Stimulated activated CD8-positive, alpha-beta memory T cell treated with anti-CD3 and anti-CD28 coated beads, Interleukin-4, amount 100 ng/mL, for 48 hours (primary cell): ENCODE measurements at regions not wholly inside any gene's neighbourhood (a gene's known extent, or its start where the extent isn't known, plus 50 kb on each side); places are given as distances from the start of the nearest gene placed in this dataset.

Source experiments
- DNase-seq: peaks from one replicate; pipeline ENCODE4 v3.0.0-alpha.2; 2020

DNA sequence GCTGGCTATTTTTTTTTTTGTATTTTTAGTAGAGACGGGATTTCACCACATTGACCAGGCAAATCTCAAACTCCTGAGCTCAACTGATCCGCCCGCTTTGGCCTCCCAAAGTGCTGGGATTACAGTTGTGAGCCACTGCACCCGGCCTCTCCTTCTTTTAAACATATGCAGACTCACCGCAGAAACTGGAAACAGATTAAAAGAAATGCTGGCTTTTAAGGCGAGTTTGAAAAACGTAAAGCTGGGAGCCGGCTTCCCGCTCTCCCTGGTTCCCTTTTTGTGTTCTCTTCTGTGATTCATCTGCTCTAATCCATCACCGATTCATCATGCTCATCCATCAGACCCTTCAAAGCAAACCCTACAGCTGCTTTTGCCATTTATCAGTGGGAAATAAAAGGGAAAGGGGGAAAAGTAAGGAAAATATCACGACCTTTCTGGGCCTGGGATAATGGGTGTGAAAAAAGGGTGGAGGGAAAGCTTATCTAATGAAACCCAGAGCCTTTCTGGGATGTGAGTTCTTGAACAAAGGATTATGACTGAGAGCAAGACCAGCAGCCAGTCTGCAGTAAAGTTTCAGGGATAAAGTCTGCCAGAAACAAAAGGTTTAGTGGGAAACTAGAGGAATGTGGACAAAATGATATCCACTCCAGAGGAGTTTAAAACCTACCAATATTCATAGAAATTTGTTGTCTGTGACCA is 92.3 kb upstream of the LRIG1 start:
- no peak for DNase-seq

DNA sequence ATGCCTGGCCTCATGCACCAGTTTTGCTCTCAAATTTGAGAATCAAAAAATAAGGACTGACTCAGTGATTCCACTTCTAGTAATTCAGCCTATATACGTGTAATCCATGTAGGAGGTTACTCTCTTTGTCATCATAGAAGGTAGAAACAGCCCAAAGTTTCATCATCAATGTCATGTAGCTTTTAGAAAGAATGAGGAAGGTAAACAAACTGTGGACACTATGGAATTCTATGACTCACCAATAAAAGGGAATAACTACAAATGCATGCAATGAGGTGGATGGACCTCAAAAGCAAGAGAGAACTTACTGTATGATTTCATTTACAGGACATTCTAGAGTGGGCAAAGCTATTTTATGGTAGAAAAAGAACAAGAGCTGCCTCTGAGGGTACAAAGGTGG is 93.2 kb upstream of the LRIG1 start:
- no peak for DNase-seq

DNA sequence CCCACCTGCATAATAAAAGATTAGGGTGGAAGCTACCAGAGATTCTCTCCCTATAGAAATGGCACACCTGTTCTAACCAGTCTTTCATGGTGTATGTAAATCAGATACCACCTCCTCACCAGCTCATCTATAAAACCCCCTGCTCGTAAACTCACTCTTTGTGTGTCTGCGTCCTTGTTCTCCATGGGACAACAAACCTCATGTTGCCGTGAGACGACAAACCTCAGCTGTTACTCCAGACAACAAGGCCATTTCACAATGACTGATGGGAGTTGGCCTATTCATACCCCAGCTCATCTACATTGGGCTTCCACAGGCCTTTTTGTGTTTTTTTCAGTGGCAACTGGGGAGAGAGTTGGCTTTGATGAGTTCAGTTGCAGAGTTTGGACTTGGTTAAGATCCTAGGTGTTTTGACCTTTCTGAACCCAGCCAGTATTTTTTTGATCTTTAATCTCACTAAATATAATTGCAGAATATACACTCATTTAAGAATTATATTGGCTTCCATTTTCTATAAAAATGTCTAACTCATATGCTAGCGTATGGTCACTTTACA is 96.6 kb upstream of the LRIG1 start:
- DNase-seq, result no peak

DNA sequence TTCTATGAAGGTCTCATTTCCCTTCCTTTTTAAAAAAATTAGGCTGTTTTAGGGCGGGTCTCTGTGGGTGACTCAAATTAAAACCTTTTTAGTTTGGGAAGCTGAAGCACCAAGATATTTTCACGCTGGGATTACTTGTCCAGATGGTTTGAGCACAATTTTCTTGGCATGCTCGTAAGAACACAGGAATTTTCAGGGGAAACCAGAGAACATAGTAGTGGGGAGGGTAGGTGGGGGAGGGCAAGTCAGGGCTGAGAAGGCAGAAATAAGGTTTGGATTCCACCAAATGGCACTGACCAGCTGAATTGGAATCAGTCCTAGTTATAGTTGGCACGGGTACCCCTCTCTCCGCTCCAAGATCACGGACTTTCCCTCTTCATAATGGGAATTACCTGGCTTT is 97.3 kb upstream of the LRIG1 start:
- DNase-seq, result no peak

DNA sequence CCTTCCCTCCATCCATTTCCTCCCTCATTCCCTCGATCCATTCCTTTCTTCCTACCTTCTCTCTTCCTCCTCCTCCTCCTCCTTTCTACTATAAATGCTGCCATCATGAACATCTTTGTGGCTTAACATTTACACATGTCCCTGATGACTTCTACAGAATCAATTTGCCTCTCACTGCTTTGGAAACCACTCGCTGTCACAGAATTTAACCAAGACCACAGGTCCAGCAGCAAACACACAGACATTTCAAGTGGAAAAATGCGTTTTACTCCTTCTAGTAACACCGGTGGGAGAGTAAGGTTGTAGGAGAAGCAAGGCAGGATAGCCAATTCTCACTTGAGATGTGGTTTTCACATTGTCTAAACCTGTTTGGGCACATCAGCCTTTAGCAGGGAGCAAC is 101.4 kb upstream of the LRIG1 start:
- no peak for DNase-seq

DNA sequence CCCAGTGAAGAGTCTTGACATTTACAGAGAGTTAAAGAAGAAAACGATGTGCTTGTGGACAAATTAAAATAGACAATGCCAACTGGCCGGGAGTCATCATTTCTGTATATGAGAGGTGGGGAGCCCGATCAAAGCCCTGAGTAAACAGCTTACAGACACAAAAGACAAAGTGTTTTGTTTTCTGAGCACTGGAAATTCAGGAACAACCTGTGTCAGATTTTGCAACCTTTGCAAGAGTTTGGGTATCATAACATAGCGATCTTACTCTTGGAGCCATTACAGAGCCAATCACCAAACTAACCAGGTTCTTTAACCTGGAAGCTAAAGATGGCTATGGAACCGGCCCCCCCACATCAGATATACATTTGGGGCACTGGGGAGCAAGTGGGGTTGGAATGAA is 101.9 kb upstream of the LRIG1 start:
- no peak for DNase-seq

DNA sequence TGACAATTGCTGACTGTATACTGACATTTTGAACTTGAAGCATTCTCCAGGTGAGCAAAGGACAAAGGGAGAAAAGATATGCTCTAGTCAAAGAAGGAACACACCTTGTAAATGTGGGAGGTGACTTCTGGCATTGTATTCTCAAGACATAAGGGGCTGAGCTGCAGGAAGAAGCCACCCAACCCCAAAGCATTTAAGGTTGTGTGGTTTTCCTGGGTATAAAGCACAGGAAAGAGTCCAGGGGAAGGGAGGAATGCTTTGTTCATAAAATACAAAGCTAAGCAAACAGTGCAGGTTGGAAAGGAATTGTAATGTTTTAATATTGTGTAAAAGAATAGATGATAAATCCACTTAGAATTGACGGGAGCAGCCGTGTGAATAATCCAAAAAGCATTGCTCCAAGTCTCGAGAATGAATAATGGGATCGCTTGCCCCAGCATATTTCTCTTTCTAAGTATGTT is 102.4 kb upstream of the LRIG1 start:
- DNase-seq, result no peak

DNA sequence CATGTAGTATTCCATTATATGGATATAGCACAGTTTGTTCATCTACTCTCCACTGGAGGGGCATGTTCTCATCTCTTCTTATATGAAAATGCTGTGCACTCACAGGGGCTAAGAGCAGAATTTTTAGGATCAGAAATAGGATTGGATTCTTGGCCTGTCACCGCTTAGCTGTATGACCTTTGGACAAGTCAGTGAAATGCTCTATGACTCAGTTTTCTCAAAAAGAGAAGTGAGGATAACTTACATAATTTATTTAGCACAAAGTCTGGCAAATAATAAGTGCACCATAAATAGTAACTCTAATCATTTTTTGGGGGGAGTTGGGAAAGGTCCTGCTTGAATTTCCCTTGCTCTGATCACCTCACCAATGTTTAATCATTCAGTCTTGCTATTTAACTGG is 103.7 kb upstream of the LRIG1 start:
- no peak for DNase-seq

DNA sequence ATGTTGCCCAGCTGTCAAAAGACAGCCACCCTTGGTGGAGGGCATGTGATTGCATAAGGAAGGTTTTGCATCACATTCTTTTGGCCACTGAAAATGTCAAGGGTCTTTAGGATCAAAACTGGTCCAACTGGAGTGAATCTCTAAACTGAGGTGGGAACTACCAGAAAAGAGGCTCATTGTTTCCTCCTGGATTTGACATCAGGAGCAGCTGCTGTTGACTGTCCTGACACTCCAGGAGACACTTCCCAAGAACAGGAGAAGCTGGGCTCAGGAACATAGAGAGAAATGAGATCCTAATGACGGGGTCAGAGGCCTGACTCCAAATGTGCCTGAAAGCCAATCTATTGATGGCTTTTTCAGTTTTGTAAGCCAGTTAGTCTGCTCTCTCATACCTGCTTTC is 105.3 kb upstream of the LRIG1 start:
- no peak for DNase-seq

DNA sequence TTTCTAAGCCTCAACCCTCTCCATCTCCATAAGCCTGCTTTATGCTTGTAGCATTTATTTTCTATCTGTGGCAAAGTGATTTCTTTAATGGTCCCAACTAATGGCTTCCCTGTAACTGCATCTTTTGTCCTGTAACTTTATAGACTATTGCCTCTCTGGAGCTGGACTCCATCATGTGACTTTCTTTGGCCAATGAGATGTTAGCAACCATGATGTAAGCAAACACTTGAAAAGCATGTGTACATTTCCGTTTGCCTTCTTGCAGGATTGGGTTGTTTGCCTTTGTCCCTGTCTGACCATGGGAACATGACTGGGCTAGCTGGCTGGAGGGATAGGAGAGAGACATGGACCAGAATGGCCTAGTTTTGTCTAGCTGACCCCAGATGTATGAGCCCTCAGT is 106.0 kb upstream of the LRIG1 start:
- no peak for DNase-seq

DNA sequence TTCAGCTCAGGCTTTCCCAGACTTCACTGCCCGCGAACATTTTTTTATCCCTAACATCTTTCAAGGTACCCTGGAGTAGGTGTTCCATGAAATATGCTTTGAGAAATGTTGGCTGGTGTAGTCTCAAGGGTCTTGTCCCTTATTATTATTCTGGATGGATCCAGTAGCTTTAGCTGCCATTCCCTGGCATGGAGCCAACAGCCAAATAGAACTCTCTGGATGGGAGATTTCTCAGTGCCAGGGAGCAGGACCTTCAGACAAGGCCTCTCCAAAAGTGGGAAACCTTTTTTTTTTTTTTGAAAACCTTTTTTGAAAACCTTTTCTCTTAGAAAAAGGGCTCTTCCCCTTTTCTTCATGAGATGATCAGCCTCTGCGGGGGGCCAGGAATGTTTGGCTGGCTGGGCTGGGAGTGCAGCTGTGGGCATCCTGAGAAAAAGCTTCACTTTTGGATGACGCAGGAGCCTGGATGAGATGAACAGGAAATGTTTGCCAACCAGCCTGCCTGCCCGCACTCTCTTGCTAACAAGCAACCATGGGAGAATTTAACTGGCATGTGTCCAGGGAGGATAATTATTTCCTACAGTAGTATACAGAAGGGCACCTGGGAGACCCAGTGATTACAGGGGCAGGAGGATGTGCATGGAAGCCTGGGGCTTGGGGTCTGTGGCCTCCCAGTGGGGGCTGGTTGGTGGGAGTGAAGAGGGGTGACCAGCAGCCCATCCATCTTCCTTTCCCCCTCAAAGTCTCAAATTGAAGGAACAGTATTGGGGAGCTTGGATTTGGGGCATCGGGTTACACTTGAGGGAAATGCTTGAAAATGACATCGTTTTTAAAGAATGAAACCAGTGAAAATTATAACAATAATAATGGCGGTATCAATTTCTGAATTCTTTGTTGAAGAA is 109.1 kb upstream of the LRIG1 start:
- no peak for DNase-seq

DNA sequence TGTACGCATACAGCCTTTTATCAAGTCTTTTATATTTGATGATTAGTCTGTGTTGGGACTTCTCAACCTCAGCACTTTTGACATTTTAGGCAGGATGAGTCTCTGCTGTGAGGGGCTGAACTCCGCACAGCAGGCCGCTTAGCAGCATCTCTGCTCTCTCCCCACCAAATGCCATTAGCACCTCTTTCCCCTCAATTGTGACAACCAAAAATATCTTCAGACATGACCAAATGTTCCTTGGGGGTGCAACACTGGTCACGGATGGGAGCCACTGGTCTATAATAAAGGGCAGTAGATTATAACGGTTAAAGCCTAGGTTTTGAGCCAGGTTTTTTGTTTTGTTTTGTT is 109.7 kb upstream of the LRIG1 start:
- DNase-seq, result no peak

DNA sequence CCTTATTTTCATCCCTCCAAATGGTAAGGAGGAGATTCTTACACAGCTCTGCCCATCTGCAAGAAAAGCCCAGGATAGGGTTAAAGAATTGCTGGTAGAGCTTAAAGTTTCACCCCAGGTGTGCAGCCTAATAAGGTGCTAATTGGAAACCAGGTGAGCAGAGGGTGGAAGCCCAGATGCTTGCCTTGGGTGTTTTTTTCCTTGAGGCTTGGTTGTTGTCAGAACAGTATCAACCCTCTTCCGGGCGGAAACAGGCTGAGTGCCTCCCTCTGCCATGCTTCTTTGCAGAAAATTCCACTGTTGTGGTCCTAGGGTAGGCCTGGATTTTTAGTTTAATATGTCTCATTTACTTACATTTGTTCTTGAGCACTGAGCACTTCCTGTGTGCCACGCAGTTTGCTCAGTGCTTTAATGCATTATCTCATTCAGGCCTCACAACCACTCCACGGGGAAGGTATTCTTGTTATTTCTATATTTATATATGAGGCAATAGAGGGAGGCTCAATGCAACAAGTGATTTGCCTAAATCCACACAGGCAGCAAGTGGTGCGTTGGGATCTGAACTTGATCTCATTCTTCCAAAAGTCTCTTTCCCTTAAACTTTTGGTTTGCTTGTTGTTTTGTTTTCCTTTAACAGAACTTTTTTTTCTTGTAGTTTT is 115.0 kb upstream of the LRIG1 start:
- no peak for DNase-seq

DNA sequence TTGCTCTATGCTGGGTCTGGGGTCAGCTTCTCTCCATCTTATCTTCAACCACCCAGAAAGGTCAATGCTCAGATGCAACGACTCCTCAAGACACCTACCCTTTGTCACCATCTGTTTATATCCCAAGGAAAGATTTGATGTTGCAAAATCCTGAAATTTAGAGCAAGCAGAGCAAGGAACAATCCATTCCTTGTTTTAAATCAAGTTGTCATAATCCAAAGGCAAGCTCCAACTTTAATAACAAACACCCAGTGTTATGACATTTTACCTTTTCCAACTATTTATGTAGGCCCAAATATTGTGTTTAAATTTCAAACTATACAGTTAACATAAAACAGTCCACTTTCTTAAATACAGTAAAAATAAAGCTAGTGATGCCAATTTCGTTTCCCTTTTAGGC is 116.5 kb upstream of the LRIG1 start:
- no peak for DNase-seq

DNA sequence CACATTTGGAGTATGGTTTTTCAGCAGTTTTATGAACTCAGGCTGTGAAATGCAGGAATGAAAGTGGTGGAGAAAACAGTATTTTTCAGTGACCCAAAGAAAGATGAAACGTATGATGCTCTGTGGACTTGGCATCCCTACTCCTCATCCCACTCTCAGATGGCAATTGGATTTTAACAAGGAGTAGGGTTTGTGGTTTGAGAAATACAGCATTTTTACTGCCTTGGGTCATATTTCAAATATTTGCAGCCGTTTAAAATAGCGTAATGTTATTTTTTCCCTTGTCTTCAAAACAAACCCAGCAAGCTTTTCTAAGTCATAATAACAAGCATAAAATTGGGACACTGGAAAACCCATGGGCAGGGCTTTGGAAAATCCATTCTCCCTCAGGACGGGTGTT is 117.2 kb upstream of the LRIG1 start:
- DNase-seq, result no peak

DNA sequence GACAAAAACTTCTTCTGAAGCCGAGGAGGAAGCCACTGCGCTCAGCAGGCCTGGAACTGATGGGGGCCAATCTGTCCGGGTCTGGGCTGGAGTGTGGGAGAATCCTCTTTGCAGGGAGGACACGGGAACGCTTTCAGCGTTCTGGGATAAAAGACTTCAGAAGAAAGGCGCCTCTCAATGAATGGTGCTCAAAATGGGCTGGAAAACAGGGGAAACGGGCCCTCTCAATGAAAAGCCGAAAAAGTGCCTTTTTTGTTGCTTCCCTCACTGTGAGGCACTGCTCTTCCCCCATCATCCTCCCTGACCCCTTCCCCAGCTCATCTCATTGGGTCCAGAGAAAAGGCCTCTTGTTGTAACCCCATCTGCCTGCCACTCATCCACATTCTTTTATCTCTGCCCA is 119.5 kb upstream of the LRIG1 start:
- no peak for DNase-seq

DNA sequence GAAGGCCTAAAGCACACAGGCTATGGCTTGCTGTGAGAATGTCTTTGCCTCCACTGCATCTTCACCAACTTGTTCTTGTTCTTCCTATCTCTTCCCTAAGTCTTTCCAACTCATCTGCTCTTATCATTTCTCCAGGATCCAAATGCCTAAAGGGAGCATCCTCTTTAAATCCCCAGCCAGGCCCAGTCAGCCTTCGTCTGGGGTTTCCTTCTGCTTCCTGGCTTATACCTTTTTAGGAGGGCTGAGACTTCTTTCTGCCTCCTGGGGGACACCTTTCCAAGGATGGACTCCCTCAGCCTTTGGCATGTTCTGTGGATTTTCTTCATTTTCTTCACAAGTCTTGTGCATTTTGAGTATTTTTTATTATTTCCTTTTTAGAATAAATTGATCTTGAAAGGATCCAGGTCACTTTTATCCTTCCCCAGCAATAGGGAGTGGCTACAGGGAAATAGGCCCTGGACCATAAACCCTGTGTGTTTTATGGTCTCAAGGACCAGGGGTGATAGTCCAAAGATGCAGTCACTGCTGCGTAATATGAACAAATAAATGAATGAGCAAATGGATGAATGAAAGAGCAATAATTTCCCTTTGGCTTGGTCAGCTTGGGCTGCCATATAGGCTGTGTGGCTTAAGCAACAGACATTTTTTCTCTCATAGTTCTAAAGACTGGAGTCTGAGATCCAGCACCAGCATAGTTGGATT is 122.1 kb upstream of the LRIG1 start:
- no peak for DNase-seq

DNA sequence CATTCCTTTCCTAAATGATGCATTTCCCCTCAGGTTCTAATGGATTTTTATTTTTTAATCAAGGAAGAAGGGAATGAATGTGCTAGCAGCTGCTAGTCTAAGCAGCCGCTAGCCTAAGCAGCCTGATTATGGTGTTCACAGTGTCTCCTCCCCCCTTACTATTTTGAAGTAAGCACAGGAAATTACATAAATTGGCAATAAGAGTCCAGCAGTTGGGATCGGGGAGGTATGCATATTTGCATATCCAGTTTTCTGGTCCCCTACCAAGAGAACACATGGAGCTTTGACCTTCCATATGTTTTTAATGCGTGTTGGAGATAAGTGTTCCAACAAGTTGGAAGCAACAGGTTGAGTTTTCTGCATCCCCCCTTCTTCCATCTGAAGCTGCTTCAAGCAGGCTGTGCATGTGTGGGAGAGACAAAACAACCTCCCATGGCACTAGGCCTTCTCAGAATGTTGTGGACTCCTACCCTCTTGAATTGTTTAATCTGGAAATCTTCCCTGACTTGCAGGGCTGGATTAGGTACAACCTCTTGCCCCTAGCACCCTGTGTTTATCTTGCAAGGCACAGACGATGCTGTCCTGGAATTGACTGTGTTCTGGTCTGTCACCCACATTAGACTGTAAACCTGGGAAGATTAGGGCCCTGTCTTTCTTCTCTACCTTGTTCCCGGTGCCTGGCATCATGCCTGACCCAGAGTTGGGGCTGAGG is 124.8 kb upstream of the LRIG1 start:
- no peak for DNase-seq

DNA sequence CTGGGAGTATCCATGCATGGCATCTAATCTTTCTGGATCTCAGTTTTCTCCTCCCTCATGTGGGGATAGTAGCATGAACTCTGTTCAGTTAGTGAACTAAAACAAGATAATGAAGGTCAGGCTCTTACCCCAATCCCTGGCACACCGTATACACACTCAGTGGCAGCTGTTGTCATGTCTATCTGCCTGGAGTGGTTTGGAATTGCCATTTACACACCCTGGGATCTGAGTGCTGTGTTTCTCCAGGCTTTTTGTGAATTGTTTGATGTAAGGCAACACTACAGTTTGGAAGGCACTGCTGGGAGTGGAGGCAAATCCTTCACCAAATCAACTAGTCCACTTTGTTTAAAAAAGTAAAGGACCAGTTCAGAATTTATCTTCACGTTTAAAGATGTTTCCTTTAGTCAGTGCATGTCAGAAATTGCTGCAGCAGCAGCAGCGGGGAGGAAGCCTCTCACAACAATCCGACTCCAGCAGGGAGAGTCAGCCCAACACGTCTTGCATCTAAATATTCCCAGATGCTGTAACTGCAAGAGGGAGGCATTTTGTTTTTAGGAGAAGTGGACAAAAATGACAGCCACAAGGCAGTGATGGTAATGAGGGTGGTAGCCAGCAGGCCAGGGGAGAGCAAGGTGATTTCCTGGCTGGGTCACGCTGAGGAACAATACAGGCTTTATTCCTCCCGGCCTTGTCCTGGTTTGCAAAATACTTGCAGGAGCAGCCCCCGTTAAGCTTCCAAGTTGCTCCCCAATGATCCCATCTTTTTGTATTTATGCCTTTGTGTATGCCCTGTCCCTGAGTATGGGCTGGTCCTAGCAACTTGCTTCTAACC is 128.5 kb upstream of the LRIG1 start:
- DNase-seq, result no peak

DNA sequence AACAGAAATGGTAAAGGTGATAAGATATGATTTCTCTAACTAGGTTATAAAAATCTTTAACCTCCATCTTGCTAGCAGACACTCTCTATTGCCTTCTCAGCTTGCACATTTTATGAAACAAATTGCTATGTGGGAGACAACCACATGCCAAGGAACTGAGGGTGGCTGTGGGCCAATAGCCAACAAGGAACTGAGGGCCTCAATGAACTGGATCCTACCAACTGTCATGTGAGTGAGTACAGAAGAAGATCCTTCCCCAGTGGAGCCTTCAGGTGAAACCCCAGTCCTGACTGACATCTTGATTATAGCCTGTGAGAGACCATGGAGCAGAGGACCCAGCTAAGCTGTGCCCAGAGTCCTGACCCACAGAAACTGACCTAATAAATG is 129.2 kb upstream of the LRIG1 start:
- no peak for DNase-seq
